OCI-LY3 (cell line): ENCODE measurements at regions not wholly inside any gene's neighbourhood (a gene's known extent, or its start where the extent isn't known, plus 50 kb on each side); places are given as distances from the start of the nearest gene placed in this dataset.

Experiments used
- H2AFZ ChIP-seq: fragments of 200-600, 300-600 bp; shearing (Covaris generic); 2 replicates; pipeline ENCODE4 v1.6.0; 2014; ENCODE audit warnings: antibody characterized with exemption, low read depth, low read length
- H3K27ac ChIP-seq: fragments of 200-600, 300-600 bp; sonication (generic); 2 replicates; pipeline ENCODE4 v1.5.1; 2014; ENCODE audit warnings: mild to moderate bottlenecking, low read length, moderate library complexity, mixed read lengths
- H3K27me3 ChIP-seq: fragments of 200-600, 300-600 bp; sonication (generic); 2 replicates; pipeline ENCODE4 v1.6.1; 2014; ENCODE audit warnings: low read depth, low read length, mixed read lengths
- H3K36me3 ChIP-seq: fragments of 200-600, 300-600 bp; sonication (generic); replicated peaks from 2 replicates; pipeline ENCODE3; 2014; ENCODE audit warnings: low read depth, low read length, mixed read lengths
- H3K4me1 ChIP-seq: fragments of 300-600, 200-600 bp; sonication (generic); 2 replicates; pipeline ENCODE4 v1.6.1; 2014; ENCODE audit warnings: low read length, mixed read lengths
- H3K4me2 ChIP-seq: fragments of 200-600, 300-600 bp; sonication (generic); 2 replicates; pipeline ENCODE4 v1.6.1; 2014; ENCODE audit warnings: low read length, mixed read lengths
- H3K4me3 ChIP-seq: fragments of 300-600, 200-600 bp; sonication (generic); 2 replicates; pipeline ENCODE4 v1.5.1; 2014; ENCODE audit warnings: antibody characterized with exemption, mild to moderate bottlenecking, low read length, moderate library complexity
- H3K79me2 ChIP-seq: fragments of 300-600, 200-600 bp; shearing (Covaris generic); 2 replicates; pipeline ENCODE4 v1.6.1; 2014; ENCODE audit warnings: mild to moderate bottlenecking, low read length, mixed read lengths
- H3K9ac ChIP-seq: fragments of 300-600, 200-600 bp; shearing (Covaris generic); 2 replicates; pipeline ENCODE4 v1.6.0; 2014; ENCODE audit warnings: mild to moderate bottlenecking, low read length, moderate library complexity
- H3K9me3 ChIP-seq: fragments of 200-600, 300-600 bp; shearing (Covaris generic); 2 replicates; pipeline ENCODE4 v1.6.1; 2014; ENCODE audit warnings: low read length, mixed read lengths; ENCODE audit not compliant: insufficient read depth
- H4K20me1 ChIP-seq: fragments of 200-600, 300-600 bp; sonication (generic); 2 replicates; pipeline ENCODE4 v1.6.1; 2016; ENCODE audit warnings: low read length, mixed read lengths; ENCODE audit not compliant: insufficient read depth
- CTCF ChIP-seq: fragments of 200-600, 300-600 bp; sonication (generic); IDR thresholded peaks from 2 replicates; pipeline ENCODE4 v1.5.1; 2014; ENCODE audit warnings: antibody characterized with exemption, low read length, low read depth
- EZH2phosphoT487 ChIP-seq: fragments of 200-600 bp; shearing (Covaris generic); IDR thresholded peaks from 2 replicates; pipeline ENCODE4 v1.6.1; 2018; ENCODE audit warnings: antibody characterized with exemption, mixed run types, low read depth

- H3K9ac ChIP-seq, result no peak overlapping the region
- H3K27me3 ChIP-seq, result peaks cover 9% of the 10 kb centered on the region
- H3K4me1 ChIP-seq, result no peaks in the 10 kb centered on the region
- no peak overlapping the region for H3K27ac ChIP-seq
- no peaks in the 10 kb centered on the region for H4K20me1 ChIP-seq
- H3K36me3 ChIP-seq, result no peaks in the 10 kb centered on the region
- no peaks in the 10 kb centered on the region for H3K9me3 ChIP-seq
- no peak overlapping the region for H2AFZ ChIP-seq
- no peak overlapping the region for H3K4me2 ChIP-seq
- no peaks in the 10 kb centered on the region for H3K79me2 ChIP-seq
- TF ChIP-seq EZH2phosphoT487 (no peak), CTCF (no peak)
- H3K4me3 ChIP-seq, result no peak overlapping the region
Observed at GRCh38 chr3:137296116-137296515, 338.3 kb downstream of the IL20RB start.

GRCh38 chr3:137297770-137298169, 340.0 kb downstream of the IL20RB start:
- H2AFZ ChIP-seq, result no peak overlapping the region
- no peaks in the 10 kb centered on the region for H4K20me1 ChIP-seq
- no peak overlapping the region for H3K4me2 ChIP-seq
- H3K27ac ChIP-seq, result no peak overlapping the region
- no peaks in the 10 kb centered on the region for H3K4me1 ChIP-seq
- H3K9me3 ChIP-seq, result no peaks in the 10 kb centered on the region
- H3K9ac ChIP-seq, result no peak overlapping the region
- no peaks in the 10 kb centered on the region for H3K36me3 ChIP-seq
- no peaks in the 10 kb centered on the region for H3K79me2 ChIP-seq
- H3K4me3 ChIP-seq, result no peak overlapping the region
- peaks cover 3% of the 10 kb centered on the region; the same call in 1 of the 2 replicates for H3K27me3 ChIP-seq
- TF ChIP-seq CTCF, result no peak
- TF ChIP-seq EZH2phosphoT487, result no peak

GRCh38 chr3:137300703-137301102, 342.9 kb downstream of the IL20RB start:
- Histone ChIP-seq H3K36me3 (no peaks in the 10 kb centered on the region), H3K79me2 (no peaks in the 10 kb centered on the region), H3K27me3 (peaks cover 5% of the 10 kb centered on the region; the same call in 1 of the 2 replicates), H3K4me2 (no peak overlapping the region), H3K4me1 (no peaks in the 10 kb centered on the region), H3K9ac (no peak overlapping the region), H3K4me3 (no peak overlapping the region), H4K20me1 (no peaks in the 10 kb centered on the region), H3K9me3 (no peaks in the 10 kb centered on the region; the same call in 1 of the 2 replicates), H3K27ac (no peak overlapping the region), H2AFZ (no peak overlapping the region)
- TF ChIP-seq CTCF (no peak), EZH2phosphoT487 (no peak)

GRCh38 chr3:137304313-137305056, 346.7 kb downstream of the IL20RB start:
- H3K9ac ChIP-seq, result no peak overlapping the region
- TF ChIP-seq CTCF (no peak), EZH2phosphoT487 (no peak)
- no peaks in the 10 kb centered on the region; the same call in 1 of the 2 replicates for H3K9me3 ChIP-seq
- H3K79me2 ChIP-seq, result no peaks in the 10 kb centered on the region
- peaks cover 3% of the 10 kb centered on the region; the same call in 1 of the 2 replicates for H3K27me3 ChIP-seq
- H3K27ac ChIP-seq, result no peak overlapping the region
- no peak overlapping the region for H2AFZ ChIP-seq
- no peaks in the 10 kb centered on the region for H3K36me3 ChIP-seq
- H3K4me1 ChIP-seq, result no peaks in the 10 kb centered on the region
- H3K4me2 ChIP-seq, result no peak overlapping the region
- H4K20me1 ChIP-seq, result no peaks in the 10 kb centered on the region
- H3K4me3 ChIP-seq, result no peak overlapping the region
